ENCODE measurements at regions not wholly inside any gene's neighbourhood (a gene's known extent, or its start where the extent isn't known, plus 50 kb on each side); places are given as distances from the start of the nearest gene placed in this dataset.

DNA sequence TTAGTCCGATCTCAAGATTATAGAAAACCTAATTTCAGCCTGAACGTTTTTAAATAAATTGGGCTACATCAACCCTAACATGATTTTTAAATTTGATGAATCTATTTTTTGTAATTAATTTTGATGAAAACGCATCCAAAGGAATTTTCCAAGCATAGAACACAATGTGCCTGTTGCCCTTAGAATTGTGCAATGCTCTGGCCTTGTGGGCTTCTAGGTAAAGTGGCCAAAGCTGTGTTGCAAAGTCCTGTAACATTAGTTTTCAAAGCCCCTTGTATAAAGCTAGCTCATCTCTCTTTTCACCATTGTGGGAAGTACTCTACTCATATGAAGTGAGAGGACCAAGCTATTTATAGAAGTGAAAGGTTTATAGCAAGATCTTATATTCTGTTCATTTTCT is 138.4 kb upstream of the PRPS1L1 start:
- TF ChIP-seq, protein P1, sequence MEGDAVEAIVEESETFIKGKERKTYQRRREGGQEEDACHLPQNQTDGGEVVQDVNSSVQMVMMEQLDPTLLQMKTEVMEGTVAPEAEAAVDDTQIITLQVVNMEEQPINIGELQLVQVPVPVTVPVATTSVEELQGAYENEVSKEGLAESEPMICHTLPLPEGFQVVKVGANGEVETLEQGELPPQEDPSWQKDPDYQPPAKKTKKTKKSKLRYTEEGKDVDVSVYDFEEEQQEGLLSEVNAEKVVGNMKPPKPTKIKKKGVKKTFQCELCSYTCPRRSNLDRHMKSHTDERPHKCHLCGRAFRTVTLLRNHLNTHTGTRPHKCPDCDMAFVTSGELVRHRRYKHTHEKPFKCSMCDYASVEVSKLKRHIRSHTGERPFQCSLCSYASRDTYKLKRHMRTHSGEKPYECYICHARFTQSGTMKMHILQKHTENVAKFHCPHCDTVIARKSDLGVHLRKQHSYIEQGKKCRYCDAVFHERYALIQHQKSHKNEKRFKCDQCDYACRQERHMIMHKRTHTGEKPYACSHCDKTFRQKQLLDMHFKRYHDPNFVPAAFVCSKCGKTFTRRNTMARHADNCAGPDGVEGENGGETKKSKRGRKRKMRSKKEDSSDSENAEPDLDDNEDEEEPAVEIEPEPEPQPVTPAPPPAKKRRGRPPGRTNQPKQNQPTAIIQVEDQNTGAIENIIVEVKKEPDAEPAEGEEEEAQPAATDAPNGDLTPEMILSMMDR (IDR thresholded peaks at IDR 0.05): no peak
- TF ChIP-seq POLR2A (IDR thresholded peaks at IDR 0.05): no peak

Data from Peyer's patch (tissue), 4 donors.